ENCODE measurements at regions not wholly inside any gene's neighbourhood (a gene's known extent, or its start where the extent isn't known, plus 50 kb on each side); places are given as distances from the start of the nearest gene placed in this dataset.

GRCh38 chrX:14476205-14476604 is 53.1 kb upstream of the GLRA2 start:
- Histone ChIP-seq H2BK15ac (ENCODE audit: low read length) (no peak overlapping the region), H3K9me3 (replicated peaks in 1 of 2; ENCODE audit: control insufficient read depth in 2 of 2, insufficient read depth in 1 of 2, low read depth in 1 of 2, low read length in 2 of 2) (no peaks in the 10 kb centered on the region), H2AK5ac (ENCODE audit: low read depth, low read length) (no peak overlapping the region), H4K91ac (ENCODE audit: low read depth, low read length, poor library complexity) (no peak overlapping the region), H3K18ac (ENCODE audit: low read length) (no peak overlapping the region), H2BK120ac (ENCODE audit: low read depth, low read length) (no peak overlapping the region), H3K4me1 (ENCODE audit: control insufficient read depth in 2 of 2, insufficient read depth in 1 of 2, low read depth in 1 of 2, low read length in 2 of 2) (no peaks in the 10 kb centered on the region), H2AFZ (ENCODE audit: low read length) (no peak overlapping the region), H3K4ac (ENCODE audit: low read length) (no peak overlapping the region), H3K9ac (ENCODE audit: low read depth, low read length, poor library complexity) (no peak overlapping the region), H3K4me2 (ENCODE audit: insufficient read depth, low read length, poor library complexity, severe bottlenecking) (no peak overlapping the region), H2BK5ac (ENCODE audit: low read length) (no peak overlapping the region), H3K27ac (replicated peaks; ENCODE audit: low read length) (no peak overlapping the region), H4K8ac (ENCODE audit: low read depth, low read length) (no peak overlapping the region), H3K14ac (ENCODE audit: low read length) (no peak overlapping the region), H3K23ac (ENCODE audit: low read depth, low read length, poor library complexity) (no peak overlapping the region), H2BK12ac (ENCODE audit: low read length) (no peak overlapping the region), H3K27me3 (ENCODE audit: control insufficient read depth in 3 of 3, insufficient read depth in 3 of 3, low read depth in 1 of 3, low read length in 3 of 3) (no peaks in the 10 kb centered on the region), H3K79me1 (ENCODE audit: low read depth, low read length) (no peaks in the 10 kb centered on the region), H3K36me3 (replicated peaks in 1 of 2; ENCODE audit: control insufficient read depth in 2 of 2, insufficient read depth in 2 of 2, low read length in 2 of 2) (no peaks in the 10 kb centered on the region), H3K4me3 (ENCODE audit: low read length in 2 of 2) (no peak overlapping the region)
- no CpG with 5 or more reads among the region's 2 CpGs for WGBS, 2 donors (ENCODE audit: extremely low coverage in 2 of 2, insufficient read length in 2 of 2, insufficient replicate concordance in 1 of 2)
- no peak for DNase-seq (ENCODE audit: low spot score)

GRCh38 chrX:14449773-14450172 is 79.6 kb upstream of the GLRA2 start:
- Histone ChIP-seq H2BK12ac (ENCODE audit: low read length) (no peak overlapping the region), H3K9me3 (replicated peaks in 1 of 2; ENCODE audit: control insufficient read depth in 2 of 2, insufficient read depth in 1 of 2, low read depth in 1 of 2, low read length in 2 of 2) (no peaks in the 10 kb centered on the region), H3K4me2 (ENCODE audit: insufficient read depth, low read length, poor library complexity, severe bottlenecking) (no peak overlapping the region), H2AK5ac (ENCODE audit: low read depth, low read length) (no peak overlapping the region), H2BK5ac (ENCODE audit: low read length) (no peak overlapping the region), H4K91ac (ENCODE audit: low read depth, low read length, poor library complexity) (no peak overlapping the region), H3K14ac (ENCODE audit: low read length) (no peak overlapping the region), H3K4ac (ENCODE audit: low read length) (no peak overlapping the region), H3K27ac (replicated peaks; ENCODE audit: low read length) (no peak overlapping the region), H3K23ac (ENCODE audit: low read depth, low read length, poor library complexity) (no peak overlapping the region), H3K9ac (ENCODE audit: low read depth, low read length, poor library complexity) (no peak overlapping the region), H3K27me3 (ENCODE audit: control insufficient read depth in 3 of 3, insufficient read depth in 3 of 3, low read depth in 1 of 3, low read length in 3 of 3) (no peaks in the 10 kb centered on the region), H3K18ac (ENCODE audit: low read length) (no peak overlapping the region), H2AFZ (ENCODE audit: low read length) (no peak overlapping the region), H3K36me3 (replicated peaks in 1 of 2; ENCODE audit: control insufficient read depth in 2 of 2, insufficient read depth in 2 of 2, low read length in 2 of 2) (no peaks in the 10 kb centered on the region), H2BK120ac (ENCODE audit: low read depth, low read length) (no peak overlapping the region), H3K79me1 (ENCODE audit: low read depth, low read length) (no peaks in the 10 kb centered on the region), H2BK15ac (ENCODE audit: low read length) (no peak overlapping the region), H4K8ac (ENCODE audit: low read depth, low read length) (no peak overlapping the region), H3K4me3 (ENCODE audit: low read length in 2 of 2) (no peak overlapping the region), H3K4me1 (ENCODE audit: control insufficient read depth in 2 of 2, insufficient read depth in 1 of 2, low read depth in 1 of 2, low read length in 2 of 2) (no peaks in the 10 kb centered on the region)
- no peak for DNase-seq (ENCODE audit: low spot score)
- no CpG with 5 or more reads among the region's 2 CpGs for WGBS, 2 donors (ENCODE audit: extremely low coverage in 2 of 2, insufficient read length in 2 of 2, insufficient replicate concordance in 1 of 2)

GRCh38 chrX:14448406-14448805 is 80.9 kb upstream of the GLRA2 start:
- H3K4me3 ChIP-seq (ENCODE audit: low read length in 2 of 2): no peak overlapping the region
- WGBS, 2 donors (ENCODE audit: extremely low coverage in 2 of 2, insufficient read length in 2 of 2, insufficient replicate concordance in 1 of 2): no CpG with 5 or more reads among the region's 9 CpGs
- no peaks in the 10 kb centered on the region for H3K27me3 ChIP-seq (ENCODE audit: control insufficient read depth in 3 of 3, insufficient read depth in 3 of 3, low read depth in 1 of 3, low read length in 3 of 3)
- H3K14ac ChIP-seq (ENCODE audit: low read length): no peak overlapping the region
- no peak for DNase-seq (ENCODE audit: low spot score)
- no peak overlapping the region for H4K91ac ChIP-seq (ENCODE audit: low read depth, low read length, poor library complexity)
- H3K36me3 ChIP-seq (replicated peaks in 1 of 2; ENCODE audit: control insufficient read depth in 2 of 2, insufficient read depth in 2 of 2, low read length in 2 of 2): no peaks in the 10 kb centered on the region
- no peak overlapping the region for H2AFZ ChIP-seq (ENCODE audit: low read length)
- no peak overlapping the region for H3K27ac ChIP-seq (replicated peaks; ENCODE audit: low read length)
- no peak overlapping the region for H2BK12ac ChIP-seq (ENCODE audit: low read length)
- H3K9ac ChIP-seq (ENCODE audit: low read depth, low read length, poor library complexity): no peak overlapping the region
- H4K8ac ChIP-seq (ENCODE audit: low read depth, low read length): no peak overlapping the region
- no peaks in the 10 kb centered on the region for H3K9me3 ChIP-seq (replicated peaks in 1 of 2; ENCODE audit: control insufficient read depth in 2 of 2, insufficient read depth in 1 of 2, low read depth in 1 of 2, low read length in 2 of 2)
- H2BK120ac ChIP-seq (ENCODE audit: low read depth, low read length): no peak overlapping the region
- no peaks in the 10 kb centered on the region for H3K79me1 ChIP-seq (ENCODE audit: low read depth, low read length)
- no peak overlapping the region for H2BK15ac ChIP-seq (ENCODE audit: low read length)
- H2BK5ac ChIP-seq (ENCODE audit: low read length): no peak overlapping the region
- no peaks in the 10 kb centered on the region for H3K4me1 ChIP-seq (ENCODE audit: control insufficient read depth in 2 of 2, insufficient read depth in 1 of 2, low read depth in 1 of 2, low read length in 2 of 2)
- no peak overlapping the region for H3K4ac ChIP-seq (ENCODE audit: low read length)
- H3K18ac ChIP-seq (ENCODE audit: low read length): no peak overlapping the region
- H3K4me2 ChIP-seq (ENCODE audit: insufficient read depth, low read length, poor library complexity, severe bottlenecking): no peak overlapping the region
- no peak overlapping the region for H2AK5ac ChIP-seq (ENCODE audit: low read depth, low read length)
- H3K23ac ChIP-seq (ENCODE audit: low read depth, low read length, poor library complexity): no peak overlapping the region

GRCh38 chrX:14440106-14440505 is 89.2 kb upstream of the GLRA2 start:
- Histone ChIP-seq H3K4ac (ENCODE audit: low read length) (no peak overlapping the region), H2BK120ac (ENCODE audit: low read depth, low read length) (no peak overlapping the region), H3K27me3 (ENCODE audit: control insufficient read depth in 3 of 3, insufficient read depth in 3 of 3, low read depth in 1 of 3, low read length in 3 of 3) (no peaks in the 10 kb centered on the region), H2AK5ac (ENCODE audit: low read depth, low read length) (no peak overlapping the region), H2BK12ac (ENCODE audit: low read length) (no peak overlapping the region), H3K14ac (ENCODE audit: low read length) (no peak overlapping the region), H3K79me1 (ENCODE audit: low read depth, low read length) (no peaks in the 10 kb centered on the region), H3K36me3 (replicated peaks in 1 of 2; ENCODE audit: control insufficient read depth in 2 of 2, insufficient read depth in 2 of 2, low read length in 2 of 2) (no peaks in the 10 kb centered on the region), H3K4me1 (ENCODE audit: control insufficient read depth in 2 of 2, insufficient read depth in 1 of 2, low read depth in 1 of 2, low read length in 2 of 2) (no peaks in the 10 kb centered on the region), H3K23ac (ENCODE audit: low read depth, low read length, poor library complexity) (no peak overlapping the region), H3K4me2 (ENCODE audit: insufficient read depth, low read length, poor library complexity, severe bottlenecking) (no peak overlapping the region), H4K8ac (ENCODE audit: low read depth, low read length) (no peak overlapping the region), H2AFZ (ENCODE audit: low read length) (no peak overlapping the region), H2BK5ac (ENCODE audit: low read length) (no peak overlapping the region), H3K4me3 (ENCODE audit: low read length in 2 of 2) (no peak overlapping the region), H3K9ac (ENCODE audit: low read depth, low read length, poor library complexity) (no peak overlapping the region), H3K18ac (ENCODE audit: low read length) (no peak overlapping the region), H2BK15ac (ENCODE audit: low read length) (no peak overlapping the region), H4K91ac (ENCODE audit: low read depth, low read length, poor library complexity) (no peak overlapping the region), H3K27ac (replicated peaks; ENCODE audit: low read length) (no peak overlapping the region), H3K9me3 (replicated peaks in 1 of 2; ENCODE audit: control insufficient read depth in 2 of 2, insufficient read depth in 1 of 2, low read depth in 1 of 2, low read length in 2 of 2) (no peaks in the 10 kb centered on the region)
- no peak for DNase-seq (ENCODE audit: low spot score)
- no CpG with 5 or more reads among the region's 1 CpG for WGBS, 2 donors (ENCODE audit: extremely low coverage in 2 of 2, insufficient read length in 2 of 2, insufficient replicate concordance in 1 of 2)
